Mesendoderm (in vitro differentiated cells): ENCODE measurements at regions not wholly inside any gene's neighbourhood (a gene's known extent, or its start where the extent isn't known, plus 50 kb on each side); places are given as distances from the start of the nearest gene placed in this dataset.

Source experiments
- DNase-seq: peaks from one replicate; pipeline ENCODE4 v3.0.0; 2013
- H2AK5ac ChIP-seq: 2 replicates; pipeline ENCODE4 v1.6.1; 2013; ENCODE audit warnings: low read length, inconsistent platforms
- H2BK120ac ChIP-seq: 2 replicates; pipeline ENCODE4 v1.6.1; 2013; ENCODE audit warnings: low read depth, mild to moderate bottlenecking, low read length, moderate library complexity, mixed read lengths
- H2BK15ac ChIP-seq: replicated peaks from 2 replicates; pipeline ENCODE4 v1.6.1; 2013; ENCODE audit warnings: low read depth, mild to moderate bottlenecking, moderate library complexity
- H2BK5ac ChIP-seq: 2 replicates; pipeline ENCODE4 v1.6.1; 2013; ENCODE audit warnings: low read length, inconsistent platforms
- H3K18ac ChIP-seq: 2 replicates; pipeline ENCODE4 v1.6.1; 2013; ENCODE audit warnings: mild to moderate bottlenecking, low read length, mixed read lengths
- H3K23ac ChIP-seq: one replicate; pipeline ENCODE4 v1.6.1; 2013; ENCODE audit warnings: low read length
- H3K27ac ChIP-seq: 2 replicates; pipeline ENCODE4 v1.5.1; 2013; ENCODE audit warnings: low read depth, mild to moderate bottlenecking, inconsistent platforms, low read length, moderate library complexity
- H3K27me3 ChIP-seq: 2 replicates; pipeline ENCODE4 v1.6.1; 2013; ENCODE audit warnings: low read length, control low read depth, mild to moderate bottlenecking, inconsistent platforms; ENCODE audit not compliant: insufficient read depth, poor library complexity
- H3K36me3 ChIP-seq: 2 replicates; pipeline ENCODE4 v1.6.1; 2013; ENCODE audit warnings: low read length, inconsistent platforms; ENCODE audit not compliant: control insufficient read depth, insufficient read depth
- H3K4ac ChIP-seq: one replicate; pipeline ENCODE4 v1.6.1; 2013; ENCODE audit warnings: low read depth, mild to moderate bottlenecking, low read length, moderate library complexity
- H3K4me1 ChIP-seq: 2 replicates; pipeline ENCODE4 v1.6.1; 2013; ENCODE audit warnings: low read depth, low read length, inconsistent platforms; ENCODE audit not compliant: control insufficient read depth
- H3K4me2 ChIP-seq: 2 replicates; pipeline ENCODE4 v1.6.1; 2013; ENCODE audit warnings: low read length
- H3K4me3 ChIP-seq: 2 replicates; pipeline ENCODE4 v1.5.1; 2013; ENCODE audit warnings: mild to moderate bottlenecking, low read length
- H3K56ac ChIP-seq: one replicate; pipeline ENCODE4 v1.6.1; 2013; ENCODE audit warnings: low read length
- H3K79me1 ChIP-seq: 2 replicates; pipeline ENCODE4 v1.6.1; 2013; ENCODE audit warnings: low read length, inconsistent platforms
- H3K79me2 ChIP-seq: 2 replicates; pipeline ENCODE4 v1.6.1; 2013; ENCODE audit warnings: mild to moderate bottlenecking, low read length; ENCODE audit not compliant: control insufficient read depth, insufficient read depth
- H3K9ac ChIP-seq: 2 replicates; pipeline ENCODE4 v1.6.1; 2013; ENCODE audit warnings: low read length, inconsistent platforms
- H4K5ac ChIP-seq: one replicate; pipeline ENCODE4 v1.6.1; 2013; ENCODE audit warnings: low read length
- H4K8ac ChIP-seq: one replicate; pipeline ENCODE4 v1.6.1; 2013; ENCODE audit warnings: low read depth, mild to moderate bottlenecking, control low read depth, low read length, moderate library complexity
- WGBS: extraction: QIAGEN DNeasy Blood & Tissue Kit; methylation state at CpG from one replicate; pipeline ENCODE4 v1.1.7; 2013; ENCODE audit warnings: low lambda C conversion rate, missing lambda C conversion rate; ENCODE audit not compliant: insufficient coverage; ENCODE audit errors: extremely low coverage; 5-methylcytosine and 5-hydroxymethylcytosine counted together

DNA sequence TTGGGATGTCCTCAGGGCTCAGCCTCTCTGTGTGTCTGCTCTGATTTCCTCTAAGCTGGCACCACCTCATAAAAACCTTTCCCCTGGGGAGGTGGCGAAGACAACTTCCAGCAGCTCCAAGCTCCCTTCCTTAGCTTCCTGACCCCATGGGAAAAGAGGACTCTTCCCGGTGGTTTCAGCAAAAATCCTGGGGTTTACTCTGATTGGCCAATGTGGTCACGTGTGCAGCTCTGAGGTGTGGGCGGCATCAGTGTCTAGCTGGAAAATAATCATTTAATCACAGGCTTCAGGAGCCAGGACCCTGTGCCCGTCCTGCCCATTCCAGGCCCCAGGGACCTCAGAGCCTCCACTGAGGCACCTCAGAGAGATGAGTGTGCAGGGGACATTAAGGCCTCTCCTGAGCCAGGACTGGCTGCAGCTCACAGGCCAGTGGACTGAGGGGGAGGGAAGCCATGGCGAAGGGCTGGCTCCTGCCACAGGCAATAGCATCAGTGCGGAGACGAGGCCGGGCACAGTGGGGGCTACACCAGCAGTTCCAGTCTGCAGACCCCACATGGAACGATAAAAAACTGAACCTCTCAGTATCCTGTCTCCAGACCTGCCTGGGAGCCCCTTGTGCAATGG, 104.1 kb downstream of the TPRA1 start:
- Histone ChIP-seq H3K4me2 (no peak overlapping the region), H3K4ac (no peak overlapping the region)
- WGBS: no CpG with 5 or more reads among the region's 10 CpGs

GRCh38 chr3:127485396-127486170, 105.0 kb downstream of the TPRA1 start:
- Histone ChIP-seq H2BK5ac (no peak overlapping the region), H3K27me3 (no peaks in the 10 kb centered on the region), H3K79me2 (no peaks in the 10 kb centered on the region), H3K36me3 (no peaks in the 10 kb centered on the region), H3K23ac (no peak overlapping the region), H3K4ac (no peak overlapping the region), H3K4me1 (no peaks in the 10 kb centered on the region), H4K5ac (no peak overlapping the region), H3K4me3 (no peak overlapping the region), H2BK15ac (no peak overlapping the region), H3K79me1 (no peaks in the 10 kb centered on the region), H3K56ac (no peak overlapping the region), H3K4me2 (no peak overlapping the region), H2AK5ac (no peak overlapping the region), H3K27ac (no peak overlapping the region), H3K18ac (no peak overlapping the region), H4K8ac (no peak overlapping the region), H2BK120ac (no peak overlapping the region), H3K9ac (no peak overlapping the region)
- 100% methylated on average over 2 of the region's 8 CpGs for WGBS
- DNase-seq: no peak

More for the DNA sequence above, 104.1 kb downstream of the TPRA1 start:
- no peak overlapping the region for H4K5ac ChIP-seq
- H3K9ac ChIP-seq: no peak overlapping the region
- no peak overlapping the region for H3K4me3 ChIP-seq
- no peak overlapping the region for H4K8ac ChIP-seq
- no peak overlapping the region for H2BK5ac ChIP-seq
- no peak overlapping the region for H3K18ac ChIP-seq
- no peak overlapping the region for H2BK120ac ChIP-seq
- no peaks in the 10 kb centered on the region for H3K79me1 ChIP-seq
- H3K23ac ChIP-seq: no peak overlapping the region
- H3K36me3 ChIP-seq: no peaks in the 10 kb centered on the region
- no peak overlapping the region for H3K27ac ChIP-seq
- no peak for DNase-seq
- no peaks in the 10 kb centered on the region for H3K79me2 ChIP-seq
- no peak overlapping the region for H2AK5ac ChIP-seq
- H3K4me1 ChIP-seq: no peaks in the 10 kb centered on the region
- no peaks in the 10 kb centered on the region for H3K27me3 ChIP-seq
- H3K56ac ChIP-seq: no peak overlapping the region
- no peak overlapping the region for H2BK15ac ChIP-seq

DNA sequence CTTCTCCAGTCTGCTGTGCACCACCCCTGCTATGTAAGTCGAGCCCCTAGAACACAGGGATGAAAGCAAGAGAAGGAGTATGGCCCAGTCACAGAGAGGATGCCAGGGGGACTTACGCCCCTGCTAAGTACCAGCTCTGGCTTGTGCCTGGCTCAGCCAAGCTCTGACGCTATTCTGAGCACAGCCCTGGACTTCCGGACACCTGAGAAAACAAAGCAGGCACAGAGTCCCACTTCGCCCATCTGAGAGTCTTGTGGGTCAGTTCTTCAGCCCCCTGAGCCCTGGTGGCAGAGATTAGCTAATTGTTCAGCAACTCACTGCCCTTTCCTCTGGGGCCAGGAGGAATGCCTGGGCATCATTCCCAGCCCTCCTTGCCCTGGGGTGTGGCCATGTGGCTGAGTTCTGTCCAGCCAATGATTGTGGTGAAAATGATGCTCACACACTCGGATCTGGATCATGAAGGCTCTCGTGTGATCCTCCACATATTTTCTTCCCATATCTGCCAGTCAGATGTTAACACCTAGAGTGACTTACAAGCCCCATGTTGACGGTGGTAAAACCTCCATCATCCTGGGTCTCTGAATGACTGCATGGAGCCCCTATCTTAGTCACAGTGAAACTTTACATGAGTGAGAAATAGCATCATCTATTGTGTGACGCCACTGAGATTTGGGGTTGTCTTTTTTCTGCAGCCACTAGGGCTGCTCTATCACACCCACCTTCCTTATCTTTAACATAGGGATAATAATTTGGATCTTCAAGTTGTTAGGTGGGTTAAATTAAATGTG, 105.7 kb downstream of the TPRA1 start:
- no peak overlapping the region for H2AK5ac ChIP-seq
- H4K8ac ChIP-seq: no peak overlapping the region
- H2BK120ac ChIP-seq: no peak overlapping the region
- no peak for DNase-seq
- H3K18ac ChIP-seq: no peak overlapping the region
- no peak overlapping the region for H3K9ac ChIP-seq
- H3K4me1 ChIP-seq: no peaks in the 10 kb centered on the region
- no peaks in the 10 kb centered on the region for H3K36me3 ChIP-seq
- no peak overlapping the region for H3K4ac ChIP-seq
- H3K4me3 ChIP-seq: no peak overlapping the region
- H3K56ac ChIP-seq: no peak overlapping the region
- no CpG with 5 or more reads among the region's 9 CpGs for WGBS
- no peak overlapping the region for H3K4me2 ChIP-seq
- no peak overlapping the region for H2BK15ac ChIP-seq
- H3K27me3 ChIP-seq: no peaks in the 10 kb centered on the region
- H3K79me1 ChIP-seq: no peaks in the 10 kb centered on the region
- H2BK5ac ChIP-seq: no peak overlapping the region
- H3K79me2 ChIP-seq: no peaks in the 10 kb centered on the region
- no peak overlapping the region for H4K5ac ChIP-seq
- H3K27ac ChIP-seq: no peak overlapping the region
- no peak overlapping the region for H3K23ac ChIP-seq

DNA sequence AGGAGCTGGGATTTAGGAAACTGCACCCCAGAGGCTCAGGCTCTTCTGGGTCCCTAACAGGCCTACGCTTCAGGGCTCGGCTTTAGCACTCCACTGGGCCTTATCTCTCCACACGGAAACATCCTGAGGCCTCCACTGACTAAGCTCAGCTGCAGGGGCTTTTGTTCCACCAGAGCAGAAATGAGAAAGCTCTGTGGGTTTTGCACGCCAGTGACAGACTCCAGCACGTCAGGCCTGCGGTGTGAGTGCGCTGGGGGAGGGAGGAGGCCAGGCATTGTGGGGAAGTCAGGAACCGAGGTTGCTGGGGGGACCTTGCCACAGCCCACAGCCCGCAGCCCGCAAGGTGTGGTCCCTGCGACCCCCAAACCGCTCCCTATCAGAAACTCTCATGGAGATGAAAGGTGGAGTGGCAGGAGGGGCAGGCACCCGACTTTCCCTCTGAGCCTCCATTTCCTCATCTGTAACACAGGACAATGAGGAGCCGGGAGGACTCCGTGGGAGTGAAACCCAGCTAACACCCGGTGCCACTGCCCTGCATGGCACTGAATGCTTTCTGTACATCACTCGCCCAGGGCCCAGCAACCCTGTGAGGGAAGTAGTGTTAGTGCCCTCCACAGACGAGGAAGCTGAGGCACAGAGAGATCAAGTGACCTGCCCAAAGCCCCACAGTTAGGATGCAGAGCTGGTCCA, 106.5 kb downstream of the TPRA1 start:
- Histone ChIP-seq H3K4ac (no peak overlapping the region), H3K36me3 (no peaks in the 10 kb centered on the region), H4K8ac (no peak overlapping the region), H3K56ac (no peak overlapping the region), H2BK15ac (no peak overlapping the region), H3K4me2 (no peak overlapping the region), H2BK5ac (no peak overlapping the region), H4K5ac (no peak overlapping the region), H3K9ac (no peak overlapping the region), H3K18ac (no peak overlapping the region), H3K4me1 (no peaks in the 10 kb centered on the region), H3K23ac (no peak overlapping the region), H3K79me1 (no peaks in the 10 kb centered on the region), H3K79me2 (no peaks in the 10 kb centered on the region), H2AK5ac (no peak overlapping the region), H3K4me3 (no peak overlapping the region), H2BK120ac (no peak overlapping the region), H3K27me3 (no peaks in the 10 kb centered on the region), H3K27ac (no peak overlapping the region)
- WGBS: no CpG with 5 or more reads among the region's 18 CpGs
- no peak for DNase-seq

- DNase-seq: no peak
- no CpG with 5 or more reads among the region's 11 CpGs for WGBS
- Histone ChIP-seq H4K8ac (no peak overlapping the region), H3K79me1 (no peaks in the 10 kb centered on the region), H3K27ac (no peak overlapping the region), H2BK5ac (no peak overlapping the region), H4K5ac (no peak overlapping the region), H2BK15ac (no peak overlapping the region), H3K18ac (no peak overlapping the region), H2BK120ac (no peak overlapping the region), H3K36me3 (no peaks in the 10 kb centered on the region), H3K4me1 (no peaks in the 10 kb centered on the region), H3K56ac (no peak overlapping the region), H3K9ac (no peak overlapping the region), H3K4ac (no peak overlapping the region), H3K23ac (no peak overlapping the region), H3K27me3 (no peaks in the 10 kb centered on the region), H3K4me3 (no peak overlapping the region), H3K79me2 (no peaks in the 10 kb centered on the region), H2AK5ac (no peak overlapping the region), H3K4me2 (no peak overlapping the region)
These were observed 107.4 kb downstream of the TPRA1 start for GRCh38 chr3:127483005-127483641.
